HG02981 (cell line): ENCODE measurements at regions not wholly inside any gene's neighbourhood (a gene's known extent, or its start where the extent isn't known, plus 50 kb on each side); places are given as distances from the start of the nearest gene placed in this dataset.

Experiments
- ATAC-seq: cut with Tn5 transposase; IDR thresholded peaks from one replicate; pipeline ENCODE4 v1.9.1; 2021; ENCODE audit warnings: mild to moderate bottlenecking, moderate library complexity; ENCODE audit not compliant: unreplicated experiment

- no peak for ATAC-seq
Observed at GRCh38 chr15:62950462-62950931, 92.0 kb upstream of the TPM1 start.

- no peak for ATAC-seq
Observed at GRCh38 chr15:62951481-62951880, 91.1 kb upstream of the TPM1 start.

DNA sequence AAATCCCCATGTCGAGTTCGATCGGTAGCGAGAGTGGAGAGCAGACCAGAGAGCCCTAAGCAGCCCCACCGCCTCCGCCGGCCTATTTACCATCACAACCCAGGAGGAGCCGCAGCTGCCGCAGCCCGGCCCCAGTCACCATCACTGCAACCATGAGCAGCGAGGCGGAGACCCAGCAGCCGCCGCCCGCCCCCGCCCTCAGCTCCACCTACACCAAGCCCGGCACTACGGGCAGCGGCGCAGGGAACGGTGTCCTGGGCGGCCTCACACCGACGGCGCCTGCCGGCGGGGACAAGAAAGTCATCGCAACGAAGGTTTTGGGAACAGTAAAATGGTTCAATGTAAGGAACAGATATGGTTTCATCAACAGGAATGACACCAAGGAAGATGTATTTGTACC, 89.5 kb upstream of the TPM1 start:
- no peak for ATAC-seq

DNA sequence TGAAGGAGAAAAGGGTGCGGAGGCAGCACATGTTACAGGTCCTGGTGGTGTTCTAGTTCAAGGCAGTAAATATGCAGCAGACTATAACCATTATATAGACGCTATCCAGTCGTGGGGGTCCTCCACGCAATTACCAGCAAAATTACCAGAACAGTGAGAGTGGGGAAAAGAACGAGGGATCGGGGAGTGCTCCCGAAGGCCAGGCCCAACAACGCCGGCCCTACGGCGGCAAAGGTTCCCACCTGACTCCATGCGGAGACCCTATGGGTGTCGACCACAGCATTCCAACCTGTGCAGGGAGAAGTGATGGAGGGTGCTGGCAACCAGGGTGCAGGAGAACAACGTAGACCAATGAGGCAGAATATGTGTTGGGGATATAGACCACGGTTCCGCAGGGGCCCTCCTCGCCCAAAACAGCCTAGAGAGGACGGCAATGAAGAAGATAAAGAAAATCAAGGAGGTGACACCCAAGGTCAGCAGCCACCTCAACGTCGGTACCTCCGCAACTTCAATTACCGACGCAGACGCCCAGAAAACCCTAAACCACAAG, 89.0 kb upstream of the TPM1 start:
- no peak for ATAC-seq

- no peak for ATAC-seq
Observed at GRCh38 chr15:62957130-62957529, 85.4 kb upstream of the TPM1 start.

DNA sequence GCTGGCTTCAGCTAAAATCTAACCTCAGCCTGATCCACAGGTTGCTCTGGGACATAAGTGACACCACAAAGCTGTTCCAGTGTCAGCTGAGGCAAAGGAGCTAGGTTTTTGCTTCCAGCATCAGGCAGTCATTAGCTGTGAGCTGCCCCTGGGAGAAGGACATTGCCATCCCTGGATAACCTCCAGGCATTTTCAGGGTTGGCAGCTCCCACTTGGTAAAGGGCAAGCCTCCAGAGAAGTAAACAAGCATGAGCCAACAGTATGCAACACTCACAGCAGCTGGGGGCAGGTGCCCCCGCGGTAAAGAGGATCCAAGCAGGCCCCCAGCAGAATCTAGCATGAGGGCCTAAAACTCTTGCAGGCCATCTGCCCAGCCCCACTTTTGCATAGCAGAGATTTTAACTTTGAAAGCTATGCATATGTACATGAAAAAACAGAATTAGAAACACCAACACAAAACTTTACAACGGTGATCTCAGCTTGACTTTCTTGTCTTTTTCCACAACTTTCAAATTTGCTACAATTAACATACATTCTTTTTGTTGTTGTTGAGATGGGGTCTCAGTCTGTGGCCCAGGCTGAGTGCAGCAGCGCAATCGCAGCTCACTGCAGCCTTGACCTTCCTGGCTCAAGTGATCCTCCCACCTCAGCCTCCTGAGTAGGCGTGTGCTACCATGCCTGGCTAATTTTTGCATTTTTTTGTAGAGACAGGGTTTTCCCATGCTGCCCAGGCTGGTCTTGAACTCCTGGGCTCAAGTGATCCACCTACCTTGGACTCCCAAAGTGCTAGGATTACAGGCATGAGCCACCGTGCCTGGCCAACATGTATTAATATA, 83.8 kb upstream of the TPM1 start:
- ATAC-seq, result no peak

DNA sequence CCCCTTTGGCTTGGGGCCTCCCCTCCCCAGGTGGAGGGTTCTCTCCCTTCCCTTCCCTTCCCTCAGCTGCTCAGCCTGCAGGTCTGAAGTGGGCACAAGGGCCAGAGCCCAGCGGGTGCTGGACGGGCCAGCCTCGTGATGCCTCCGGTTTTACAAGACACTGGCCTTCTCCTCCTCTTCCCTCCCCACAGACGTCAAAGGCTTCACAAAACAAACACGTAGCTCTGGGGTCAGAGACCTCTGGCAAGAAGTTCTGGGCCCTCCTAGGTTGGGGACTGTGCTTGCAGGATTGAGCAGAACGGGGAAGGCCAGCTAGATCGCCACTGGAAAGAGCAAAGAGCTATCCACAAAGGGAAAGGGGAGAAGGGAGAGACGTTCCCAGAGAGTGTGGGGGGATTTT, 81.4 kb upstream of the TPM1 start:
- no peak for ATAC-seq

- ATAC-seq, result no peak
Observed at GRCh38 chr15:62962101-62962995, 80.2 kb upstream of the TPM1 start.

DNA sequence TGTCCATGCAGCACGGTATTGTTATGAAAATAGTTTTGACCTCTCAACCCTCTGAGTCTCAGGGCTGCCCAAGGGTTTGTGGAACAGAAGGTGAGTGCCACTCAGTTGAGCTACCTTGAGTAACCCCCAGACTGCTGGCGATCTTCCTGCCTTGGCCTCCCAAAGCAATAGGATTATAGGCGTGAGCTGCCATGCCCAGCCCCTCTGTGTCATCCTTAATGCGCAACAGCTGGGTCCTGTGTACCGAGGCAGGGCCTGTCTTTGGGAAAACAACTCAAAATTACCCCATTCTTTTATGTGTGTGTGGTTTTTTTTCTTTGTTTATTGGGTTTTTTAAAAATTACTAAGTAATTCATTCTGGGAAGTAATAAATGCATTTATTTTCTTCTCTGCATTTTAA, 78.3 kb upstream of the TPM1 start:
- ATAC-seq, result no peak

DNA sequence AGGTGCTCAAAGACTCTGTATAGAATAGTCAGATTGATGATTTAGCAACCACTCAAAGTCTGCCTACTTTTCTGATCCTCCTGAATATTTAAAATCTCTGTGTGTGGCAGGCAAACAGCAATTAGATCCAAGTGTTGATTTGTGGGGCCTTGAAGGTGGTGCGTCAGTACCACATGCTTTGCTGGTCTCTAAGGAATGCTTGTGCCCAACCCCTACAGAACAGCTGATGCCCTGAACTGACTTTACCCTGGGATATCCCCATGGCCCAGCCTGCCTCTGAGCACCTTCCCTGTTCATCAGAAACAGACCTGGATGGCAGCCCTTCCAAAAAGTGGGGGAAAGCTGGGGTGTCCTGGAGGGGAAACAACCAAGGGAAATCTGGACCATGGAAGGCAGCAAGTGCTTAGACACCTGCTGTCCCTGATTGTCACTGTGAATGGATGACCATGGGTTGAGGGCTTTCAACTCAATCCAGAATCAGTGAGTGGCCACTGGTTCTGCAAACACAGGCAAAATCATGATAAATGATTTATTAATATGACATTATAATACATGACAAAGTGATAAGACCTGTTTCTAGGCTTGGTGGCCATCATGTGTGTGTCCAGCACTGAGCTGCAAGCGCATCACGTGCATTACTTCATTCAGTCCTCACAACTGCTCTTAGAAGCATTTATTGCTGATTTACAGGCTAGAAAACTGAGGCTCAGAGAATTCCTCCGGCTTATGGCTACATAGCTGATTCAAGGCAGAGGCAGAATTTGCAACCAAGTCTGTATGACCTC, 76.1 kb upstream of the TPM1 start:
- no peak for ATAC-seq

DNA sequence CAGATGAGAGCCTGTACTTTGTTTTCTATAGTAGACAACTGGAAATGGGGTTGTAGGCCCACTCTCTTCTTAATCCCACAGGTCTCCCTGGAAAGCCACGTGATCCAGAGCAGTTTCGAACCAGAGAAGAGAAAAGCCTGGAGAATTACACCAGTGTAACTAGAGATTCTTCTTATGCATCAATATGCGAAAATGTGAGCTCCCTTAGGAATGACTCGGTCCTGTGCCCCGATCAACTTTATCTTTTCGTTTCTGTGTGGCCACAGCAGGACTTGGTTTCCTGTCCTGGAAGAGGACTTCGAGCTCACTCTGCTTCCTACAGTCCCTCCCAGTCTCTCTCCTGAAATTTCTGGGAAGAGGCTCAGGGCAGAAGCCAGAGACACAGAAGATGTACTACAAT, 73.8 kb upstream of the TPM1 start:
- no peak for ATAC-seq

DNA sequence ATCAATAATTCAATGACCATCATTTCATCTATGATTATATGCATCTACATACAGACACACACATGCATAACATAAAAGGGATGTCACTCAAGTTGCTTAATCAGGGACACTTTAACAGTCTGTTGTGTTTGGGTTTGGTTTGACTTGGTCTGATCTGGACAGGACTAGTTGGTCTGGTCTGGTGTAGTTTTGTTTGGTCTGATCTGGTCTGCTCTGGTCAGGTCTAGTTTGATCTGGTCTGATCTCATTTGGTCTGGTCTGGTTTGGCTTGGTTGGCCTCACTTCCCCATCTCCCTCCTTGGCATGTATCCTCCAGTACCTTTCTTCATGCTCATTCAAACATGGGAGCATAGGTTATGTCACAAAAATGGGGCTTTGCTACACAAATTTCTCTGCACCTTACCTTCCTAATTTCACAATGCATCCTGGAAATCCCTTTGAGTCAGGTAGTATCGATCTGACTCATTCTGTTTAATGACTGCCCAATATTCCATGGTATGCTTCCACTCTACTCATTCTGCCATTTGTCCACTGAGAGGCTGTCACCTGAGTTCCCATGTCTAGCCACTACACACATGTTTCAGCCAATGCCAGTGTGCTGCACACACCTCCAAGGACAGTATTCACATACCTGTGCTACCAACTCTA, 73.0 kb upstream of the TPM1 start:
- ATAC-seq, result no peak

GRCh38 chr15:62972814-62973213, 69.7 kb upstream of the TPM1 start:
- ATAC-seq, result no peak

- ATAC-seq, result no peak
Observed at GRCh38 chr15:62975515-62975914, 67.0 kb upstream of the TPM1 start.

DNA sequence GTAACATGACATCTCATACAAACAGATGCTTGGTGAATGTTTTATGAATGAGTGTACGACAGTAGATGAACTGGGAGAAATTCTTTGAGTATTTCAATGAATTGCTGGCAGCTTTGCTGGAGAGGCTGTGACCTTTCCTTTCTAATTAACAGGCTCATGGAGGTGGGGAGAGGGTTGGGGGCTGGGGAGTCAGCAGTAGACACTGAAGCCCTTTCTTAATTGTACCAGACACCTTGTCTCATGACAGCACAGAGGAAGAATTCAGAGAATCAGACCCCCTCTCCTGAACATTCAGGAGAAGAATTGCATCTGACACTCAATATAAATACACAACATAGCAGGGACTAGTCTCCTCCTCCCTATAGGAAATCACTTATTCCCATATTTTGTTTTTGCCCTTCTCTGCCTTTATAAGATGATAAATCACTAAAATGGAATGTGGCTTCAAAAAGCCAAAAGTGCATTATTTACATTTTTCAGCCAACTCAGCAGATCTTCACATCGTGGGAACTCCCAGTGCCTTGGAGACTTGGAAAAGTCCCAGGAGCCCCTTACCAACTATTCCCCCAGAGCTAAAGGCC, 66.2 kb upstream of the TPM1 start:
- ATAC-seq, result no peak

- no peak for ATAC-seq
Observed at GRCh38 chr15:62977952-62978811, 64.4 kb upstream of the TPM1 start.

DNA sequence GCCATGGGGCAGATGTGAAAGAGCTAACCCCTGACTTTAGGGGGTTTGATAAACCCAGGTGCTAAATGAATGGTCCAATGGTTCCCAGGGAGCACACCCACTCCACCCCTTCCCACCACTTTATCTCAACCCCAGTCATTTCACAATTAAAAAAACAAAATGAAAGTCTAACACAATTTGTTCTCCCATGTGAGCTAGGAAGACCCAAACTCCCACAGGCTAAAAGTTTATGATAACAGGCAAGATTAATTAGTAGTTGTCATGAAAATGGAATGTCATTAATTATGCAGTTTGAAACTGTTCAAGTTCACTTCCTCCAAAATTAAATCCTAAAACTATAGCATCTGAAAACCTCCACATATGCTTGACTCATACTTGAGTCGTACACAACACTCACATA, 63.3 kb upstream of the TPM1 start:
- ATAC-seq, result no peak

DNA sequence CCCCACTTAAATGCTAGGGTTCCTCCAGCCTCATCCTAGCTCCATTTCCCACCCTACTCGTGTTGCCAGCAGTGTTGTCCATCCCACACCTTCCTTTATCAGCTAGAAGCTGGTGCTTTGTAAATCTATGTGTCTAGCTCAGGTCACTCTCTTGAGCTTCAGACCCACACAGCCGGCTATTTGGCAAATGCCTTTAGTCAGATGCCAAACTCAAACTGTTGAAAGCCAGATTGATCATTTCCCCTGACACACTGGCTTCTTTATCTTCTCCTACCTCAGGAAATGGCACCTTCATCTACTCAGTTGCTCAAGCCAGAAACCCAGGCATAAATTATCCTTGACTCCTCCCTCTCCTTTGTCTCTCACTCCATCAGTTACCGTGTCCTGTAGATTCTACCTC, 61.5 kb upstream of the TPM1 start:
- no peak for ATAC-seq

DNA sequence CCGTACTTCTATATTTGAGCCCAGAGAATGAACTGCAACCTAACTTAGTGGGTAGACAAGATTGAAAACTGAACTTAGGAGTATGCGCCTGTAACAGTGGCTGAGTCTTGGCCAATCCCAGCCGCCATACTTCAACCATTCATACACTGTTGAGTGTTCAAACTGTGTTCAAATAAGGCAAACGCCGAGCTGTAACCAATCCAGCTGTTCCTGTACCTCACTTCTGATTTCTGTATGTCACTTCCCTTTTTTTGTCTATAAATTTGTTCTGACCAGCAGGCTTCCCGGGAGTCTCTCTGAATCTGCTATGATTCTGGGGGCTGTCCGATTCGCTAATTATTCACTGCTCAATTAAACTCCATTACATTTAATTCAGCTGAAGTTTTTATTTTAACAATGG, 58.6 kb upstream of the TPM1 start:
- ATAC-seq, result no peak
